ENCODE measurements at regions not wholly inside any gene's neighbourhood (a gene's known extent, or its start where the extent isn't known, plus 50 kb on each side); places are given as distances from the start of the nearest gene placed in this dataset.

DNA sequence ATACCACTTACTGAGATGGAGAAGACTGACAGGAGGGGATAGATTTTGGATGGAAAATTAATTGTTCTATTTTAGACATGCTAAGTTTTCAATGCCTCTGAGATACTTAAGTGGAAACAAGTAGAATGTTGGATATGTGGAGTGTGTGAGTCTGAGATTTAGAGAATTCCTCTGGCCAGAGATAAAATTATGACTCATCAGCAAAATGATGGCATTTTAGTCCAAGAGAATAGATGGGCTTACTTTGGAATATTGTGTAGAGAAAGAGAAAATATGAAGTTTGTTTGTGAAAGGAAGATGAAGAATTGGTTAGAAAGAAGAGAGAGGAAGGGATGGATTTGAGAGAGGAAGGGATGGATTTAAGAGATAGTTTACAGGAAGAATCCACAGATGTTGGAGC lies 108.6 kb upstream of the PPP1R2C start:
- ATAC-seq (no peak), DNase-seq (no peak)
- peaks cover 0 to 4% (median 0%) of the 10 kb centered on the region in 3 donors for H3K27me3 ChIP-seq
- intact Hi-C loops (cut with DNase I; ENCODE audit: low total_unique reads) (no loop called here), in situ Hi-C loops (cut with MboI; ENCODE audit: low sequenced_read_pairs in 4 of 4) (no loop called here)
- H3K4me3 ChIP-seq: no peak overlapping the region
- H3K9me3 ChIP-seq: no peaks in the 10 kb centered on the region
- TF ChIP-seq POLR2A (IDR thresholded peaks at IDR 0.05): no peak
- TF ChIP-seq, protein P1, sequence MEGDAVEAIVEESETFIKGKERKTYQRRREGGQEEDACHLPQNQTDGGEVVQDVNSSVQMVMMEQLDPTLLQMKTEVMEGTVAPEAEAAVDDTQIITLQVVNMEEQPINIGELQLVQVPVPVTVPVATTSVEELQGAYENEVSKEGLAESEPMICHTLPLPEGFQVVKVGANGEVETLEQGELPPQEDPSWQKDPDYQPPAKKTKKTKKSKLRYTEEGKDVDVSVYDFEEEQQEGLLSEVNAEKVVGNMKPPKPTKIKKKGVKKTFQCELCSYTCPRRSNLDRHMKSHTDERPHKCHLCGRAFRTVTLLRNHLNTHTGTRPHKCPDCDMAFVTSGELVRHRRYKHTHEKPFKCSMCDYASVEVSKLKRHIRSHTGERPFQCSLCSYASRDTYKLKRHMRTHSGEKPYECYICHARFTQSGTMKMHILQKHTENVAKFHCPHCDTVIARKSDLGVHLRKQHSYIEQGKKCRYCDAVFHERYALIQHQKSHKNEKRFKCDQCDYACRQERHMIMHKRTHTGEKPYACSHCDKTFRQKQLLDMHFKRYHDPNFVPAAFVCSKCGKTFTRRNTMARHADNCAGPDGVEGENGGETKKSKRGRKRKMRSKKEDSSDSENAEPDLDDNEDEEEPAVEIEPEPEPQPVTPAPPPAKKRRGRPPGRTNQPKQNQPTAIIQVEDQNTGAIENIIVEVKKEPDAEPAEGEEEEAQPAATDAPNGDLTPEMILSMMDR (IDR thresholded peaks at IDR 0.05 in 4 of 5, conservative IDR thresholded peaks at IDR 0.05 in 1 of 5): no peak
- H3K27ac ChIP-seq: no peak overlapping the region
- no peaks in the 10 kb centered on the region for H3K4me1 ChIP-seq
- H3K36me3 ChIP-seq: no peaks in the 10 kb centered on the region

DNA sequence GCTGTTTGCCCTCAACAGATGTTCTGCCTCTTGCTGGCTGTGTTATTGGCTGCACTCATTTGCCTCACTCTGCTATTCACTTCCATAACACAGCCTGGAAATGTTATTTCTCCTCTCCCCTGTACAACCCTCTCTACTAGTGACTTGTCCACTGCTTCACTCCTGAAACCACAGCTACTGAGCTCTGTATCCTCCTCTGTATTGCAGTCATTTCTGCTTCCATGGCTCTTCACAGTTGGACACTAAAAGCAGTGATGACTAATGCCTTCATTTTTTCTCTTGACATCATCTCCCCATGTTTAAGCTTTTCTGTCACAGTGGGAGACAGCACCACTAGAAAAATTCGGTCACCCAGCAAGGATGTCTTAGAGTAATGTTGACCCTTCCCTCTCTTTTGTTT lies 123.0 kb upstream of the PPP1R2C start:
- in situ Hi-C loops (cut with MboI; ENCODE audit: low sequenced_read_pairs in 4 of 4): no loop called here
- DNase-seq: no peak
- no peak for ATAC-seq

DNA sequence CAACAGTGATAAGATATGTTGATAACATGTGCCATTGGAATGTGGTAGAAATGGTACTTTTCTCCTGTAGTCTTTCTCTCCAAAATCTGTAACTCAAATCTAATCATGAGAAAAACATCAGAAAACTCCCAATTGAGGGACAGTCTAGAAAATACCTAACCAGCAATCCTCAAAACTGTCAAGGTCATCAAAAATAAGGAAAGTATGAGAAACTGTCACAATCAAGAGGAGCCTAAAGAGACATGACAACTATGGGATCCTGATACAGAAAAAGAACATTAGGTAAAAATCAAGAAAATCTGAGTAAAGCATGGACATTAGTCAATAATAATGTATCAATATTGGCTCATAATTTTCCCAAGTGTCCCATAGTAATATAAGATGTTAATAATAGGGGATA lies 124.5 kb upstream of the PPP1R2C start:
- TF ChIP-seq POLR2A (IDR thresholded peaks at IDR 0.05): no peak
- TF ChIP-seq, protein P1 (IDR thresholded peaks at IDR 0.05 in 4 of 5, conservative IDR thresholded peaks at IDR 0.05 in 1 of 5): no peak
- Histone ChIP-seq H3K27ac (no peak overlapping the region), H3K9me3 (no peaks in the 10 kb centered on the region), H3K4me3 (no peak overlapping the region), H3K36me3 (no peaks in the 10 kb centered on the region), H3K4me1 (no peaks in the 10 kb centered on the region), H3K27me3 (no peaks in the 10 kb centered on the region)
- ATAC-seq: no peak
- intact Hi-C loops (cut with DNase I; ENCODE audit: low total_unique reads) (no loop called here), in situ Hi-C loops (cut with MboI; ENCODE audit: low sequenced_read_pairs in 4 of 4) (no loop called here)
- DNase-seq: no peak

More for the DNA sequence above, 123.0 kb upstream of the PPP1R2C start:
- H3K27me3 ChIP-seq: no peaks in the 10 kb centered on the region
- no peaks in the 10 kb centered on the region for H3K36me3 ChIP-seq
- no peaks in the 10 kb centered on the region for H3K9me3 ChIP-seq
- no peaks in the 10 kb centered on the region for H3K4me1 ChIP-seq
- intact Hi-C loops (cut with DNase I; ENCODE audit: low total_unique reads): no loop called here
- no peak overlapping the region for H3K27ac ChIP-seq
- no peak overlapping the region for H3K4me3 ChIP-seq
- TF ChIP-seq, protein P1 (IDR thresholded peaks at IDR 0.05 in 4 of 5, conservative IDR thresholded peaks at IDR 0.05 in 1 of 5): no peak
- no peak for TF ChIP-seq POLR2A (IDR thresholded peaks at IDR 0.05)

DNA sequence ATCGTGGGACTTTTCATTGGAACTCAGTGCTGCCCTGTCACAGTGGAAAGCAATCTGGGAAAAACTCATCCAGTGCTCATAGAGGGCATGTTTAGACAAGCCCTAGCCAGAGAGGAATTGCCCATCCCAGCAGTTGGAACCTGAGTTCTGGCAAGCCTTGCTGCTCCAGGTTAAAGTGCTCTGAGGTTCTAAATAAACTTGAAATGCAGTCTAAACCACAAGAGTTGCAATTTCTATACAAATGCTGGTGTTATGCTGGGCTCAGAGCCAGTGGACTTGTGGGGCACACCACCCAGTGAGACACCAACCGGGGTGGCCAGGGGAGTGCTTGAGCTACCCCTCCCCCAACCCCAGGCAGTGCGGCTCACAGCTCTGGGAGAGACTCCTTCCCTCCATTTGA lies 142.8 kb upstream of the PPP1R2C start:
- Histone ChIP-seq H3K9me3 (no peaks in the 10 kb centered on the region), H3K4me3 (no peak overlapping the region), H3K27me3 (no peaks in the 10 kb centered on the region), H3K27ac (no peak overlapping the region), H3K4me1 (no peaks in the 10 kb centered on the region), H3K36me3 (no peaks in the 10 kb centered on the region)
- TF ChIP-seq, protein P1 (IDR thresholded peaks at IDR 0.05 in 4 of 5, conservative IDR thresholded peaks at IDR 0.05 in 1 of 5): no peak
- TF ChIP-seq POLR2A (IDR thresholded peaks at IDR 0.05): no peak
- intact Hi-C loops (cut with DNase I; ENCODE audit: low total_unique reads) (no loop called here), in situ Hi-C loops (cut with MboI; ENCODE audit: low sequenced_read_pairs in 4 of 4) (no loop called here)
- ATAC-seq (no peak), DNase-seq (no peak)

DNA sequence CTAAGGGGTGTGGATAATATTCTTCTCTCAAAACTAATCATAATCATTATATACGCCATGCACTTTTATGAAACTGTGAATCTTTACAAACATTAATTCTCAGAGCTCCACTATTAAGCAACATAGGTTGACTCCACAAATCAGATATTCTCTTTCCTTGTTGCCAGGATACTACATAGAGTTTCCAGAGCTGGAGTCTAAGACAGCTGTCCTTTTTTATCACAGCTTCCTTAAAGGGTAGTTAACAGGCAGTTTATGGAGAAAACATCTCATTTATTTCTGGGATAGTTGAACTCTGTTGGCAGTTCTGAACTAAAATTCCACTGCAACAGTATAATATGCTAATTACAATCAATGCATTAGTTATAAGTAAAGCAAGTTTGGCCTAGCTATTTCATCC lies 152.1 kb upstream of the PPP1R2C start:
- Histone ChIP-seq H3K36me3 (no peaks in the 10 kb centered on the region), H3K9me3 (no peaks in the 10 kb centered on the region), H3K27me3 (no peaks in the 10 kb centered on the region), H3K4me1 (no peaks in the 10 kb centered on the region), H3K27ac (no peak overlapping the region), H3K4me3 (no peak overlapping the region)
- TF ChIP-seq, protein P1 (IDR thresholded peaks at IDR 0.05 in 4 of 5, conservative IDR thresholded peaks at IDR 0.05 in 1 of 5): no peak
- no peak for TF ChIP-seq POLR2A (IDR thresholded peaks at IDR 0.05)
- intact Hi-C loops (cut with DNase I; ENCODE audit: low total_unique reads): no loop called here
- in situ Hi-C loops (cut with MboI; ENCODE audit: low sequenced_read_pairs in 4 of 4): no loop called here
- ATAC-seq (no peak), DNase-seq (no peak)
